Retinal pigment epithelial cell (primary cell): ENCODE measurements at regions not wholly inside any gene's neighbourhood (a gene's known extent, or its start where the extent isn't known, plus 50 kb on each side); places are given as distances from the start of the nearest gene placed in this dataset.

Experiments used
- DNase-seq: peaks from one replicate; pipeline ENCODE4 v3.0.0-alpha.2; 2010; ENCODE audit warnings: low read depth
- H3K4me3 ChIP-seq: 2 replicates; pipeline ENCODE4 v1.5.1; 2011; ENCODE audit warnings: mild to moderate bottlenecking, low read length, control low read depth, moderate library complexity
- TF ChIP-seq, protein P1 (sequence below): conservative IDR thresholded peaks from 2 replicates; pipeline ENCODE4 v1.5.1; 2011; ENCODE audit warnings: low read depth, low read length, control low read depth, inconsistent platforms

DNA sequence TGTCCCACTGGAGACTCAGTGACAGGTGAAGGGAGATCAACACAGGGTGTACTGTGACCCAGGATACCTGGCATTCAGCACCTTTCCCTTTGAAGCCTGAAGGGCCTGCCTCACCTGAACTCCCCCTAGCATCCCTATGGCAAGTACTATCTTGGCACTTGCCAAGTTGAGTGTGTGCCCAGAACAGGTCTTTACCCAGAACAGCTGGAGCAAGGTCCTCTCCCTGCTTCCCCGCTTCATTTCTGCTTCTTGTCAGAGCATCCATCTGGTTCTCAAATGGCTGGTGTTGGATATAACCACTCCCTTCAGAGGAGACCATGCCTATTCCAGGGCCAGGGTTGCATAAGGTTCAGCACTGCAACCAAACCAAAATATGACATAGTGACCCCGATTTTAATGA, 73.0 kb downstream of the FAM43A start:
- no peak for DNase-seq
- TF ChIP-seq, protein P1, sequence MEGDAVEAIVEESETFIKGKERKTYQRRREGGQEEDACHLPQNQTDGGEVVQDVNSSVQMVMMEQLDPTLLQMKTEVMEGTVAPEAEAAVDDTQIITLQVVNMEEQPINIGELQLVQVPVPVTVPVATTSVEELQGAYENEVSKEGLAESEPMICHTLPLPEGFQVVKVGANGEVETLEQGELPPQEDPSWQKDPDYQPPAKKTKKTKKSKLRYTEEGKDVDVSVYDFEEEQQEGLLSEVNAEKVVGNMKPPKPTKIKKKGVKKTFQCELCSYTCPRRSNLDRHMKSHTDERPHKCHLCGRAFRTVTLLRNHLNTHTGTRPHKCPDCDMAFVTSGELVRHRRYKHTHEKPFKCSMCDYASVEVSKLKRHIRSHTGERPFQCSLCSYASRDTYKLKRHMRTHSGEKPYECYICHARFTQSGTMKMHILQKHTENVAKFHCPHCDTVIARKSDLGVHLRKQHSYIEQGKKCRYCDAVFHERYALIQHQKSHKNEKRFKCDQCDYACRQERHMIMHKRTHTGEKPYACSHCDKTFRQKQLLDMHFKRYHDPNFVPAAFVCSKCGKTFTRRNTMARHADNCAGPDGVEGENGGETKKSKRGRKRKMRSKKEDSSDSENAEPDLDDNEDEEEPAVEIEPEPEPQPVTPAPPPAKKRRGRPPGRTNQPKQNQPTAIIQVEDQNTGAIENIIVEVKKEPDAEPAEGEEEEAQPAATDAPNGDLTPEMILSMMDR: no peak
- H3K4me3 ChIP-seq: no peak overlapping the region

DNA sequence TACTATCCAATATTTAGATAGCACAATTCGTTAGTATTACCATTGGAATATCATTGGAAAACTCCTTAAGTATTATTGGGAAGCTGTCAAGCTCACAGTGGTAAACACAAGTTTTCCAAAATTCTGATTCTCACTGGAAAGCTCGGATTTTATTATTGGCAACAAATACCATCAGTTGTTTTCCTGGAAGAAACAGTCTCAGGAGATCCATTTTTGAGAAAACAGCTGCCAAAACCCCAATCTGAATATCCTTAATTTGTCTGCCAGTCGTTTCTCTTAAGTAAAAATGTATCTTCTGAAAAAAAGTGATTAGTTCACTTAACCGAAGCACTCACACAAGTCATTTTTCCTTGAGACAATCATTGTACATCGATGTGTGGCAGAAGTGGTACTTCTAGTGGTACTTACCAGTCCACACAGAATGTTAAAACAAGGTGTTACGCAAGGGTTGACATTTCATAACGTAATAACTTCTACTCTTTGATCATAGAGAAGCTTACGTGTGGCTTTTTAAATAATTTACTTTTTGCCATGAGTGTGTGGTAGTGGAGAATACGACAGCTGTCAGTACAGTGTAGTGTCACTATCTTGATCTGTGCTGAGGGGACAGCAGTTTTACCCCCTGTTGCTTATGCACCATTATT, 74.9 kb downstream of the FAM43A start:
- no peak overlapping the region for H3K4me3 ChIP-seq
- no peak for DNase-seq
- TF ChIP-seq, protein P1: no peak

DNA sequence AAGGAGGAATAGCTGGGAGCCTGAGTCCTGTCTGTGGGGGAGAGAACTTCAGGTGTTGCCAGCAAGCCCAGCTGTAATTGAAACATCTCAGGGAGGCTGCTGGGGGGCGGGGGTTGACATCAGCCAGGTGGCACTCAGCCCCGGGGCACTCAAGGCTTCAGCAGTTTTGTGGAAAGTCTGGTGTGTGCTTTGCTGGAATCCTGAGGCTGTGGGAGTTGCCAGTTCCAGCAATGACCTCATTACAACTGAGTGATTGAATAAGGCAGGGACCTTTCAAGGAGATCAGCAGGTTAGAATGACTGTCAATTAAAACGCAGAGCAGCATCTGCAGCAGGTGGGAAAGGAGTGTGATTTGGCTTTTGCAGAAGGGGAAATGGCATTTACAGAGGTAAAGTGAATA, 75.7 kb downstream of the FAM43A start:
- no peak for DNase-seq
- H3K4me3 ChIP-seq: no peak overlapping the region
- TF ChIP-seq, protein P1: no peak

DNA sequence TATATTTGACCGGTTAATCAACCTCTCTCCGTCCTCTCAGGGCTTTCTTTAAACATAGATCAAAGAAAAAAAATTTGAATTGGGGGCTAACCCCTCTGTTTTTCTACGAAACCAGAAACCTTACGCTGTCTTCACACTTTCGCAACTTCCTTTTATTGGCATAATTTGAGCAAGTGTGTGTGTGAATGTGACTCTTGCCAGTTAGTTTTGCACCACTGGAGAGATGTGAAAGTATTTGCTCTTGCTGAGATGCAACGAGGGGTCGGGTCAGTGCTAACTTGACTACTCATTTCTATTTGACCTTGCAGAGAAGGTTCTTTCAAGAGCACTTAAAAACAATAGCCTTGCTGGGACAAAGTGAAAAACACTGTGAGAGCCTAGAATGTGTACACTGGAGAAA, 81.2 kb downstream of the FAM43A start:
- no peak overlapping the region for H3K4me3 ChIP-seq
- TF ChIP-seq, protein P1: no peak
- DNase-seq: no peak

DNA sequence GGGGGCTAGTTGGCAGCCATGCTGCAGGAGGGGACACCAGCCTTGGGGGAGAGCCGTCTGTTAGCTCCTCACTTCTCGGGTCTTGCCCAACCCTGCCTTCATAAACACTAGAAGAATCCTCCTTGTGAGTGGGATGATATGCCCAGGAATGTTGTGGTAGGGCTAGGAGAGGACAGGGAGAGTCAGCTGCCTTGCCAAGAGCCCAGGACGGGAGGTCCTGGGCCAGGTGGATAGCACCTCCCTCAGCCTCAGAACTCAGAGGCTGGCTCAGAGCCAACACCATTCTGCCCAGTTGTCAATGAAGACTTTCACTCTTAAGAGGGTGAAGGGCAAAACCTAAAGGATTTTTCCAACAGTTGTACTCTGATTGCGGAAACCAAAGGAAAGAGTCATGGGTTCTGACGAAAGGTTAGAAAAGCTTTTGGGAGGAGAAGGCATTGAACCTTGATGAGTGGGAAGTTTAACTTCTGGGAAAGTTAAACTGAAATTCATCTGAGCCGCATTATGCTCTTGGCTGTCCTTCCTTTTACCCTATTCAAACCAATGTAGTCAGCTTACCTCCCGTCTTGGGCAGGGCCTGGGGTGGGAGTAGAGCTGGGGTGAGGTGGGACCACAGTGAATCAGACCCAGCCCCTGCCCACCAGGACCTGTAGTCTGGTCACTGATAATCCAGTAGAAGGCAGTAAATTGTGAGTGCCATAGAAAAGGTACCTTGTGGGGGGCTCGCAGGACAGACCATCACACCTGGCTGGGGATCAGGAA, 81.9 kb downstream of the FAM43A start:
- TF ChIP-seq, protein P1: no peak
- no peak overlapping the region for H3K4me3 ChIP-seq
- DNase-seq: no peak

DNA sequence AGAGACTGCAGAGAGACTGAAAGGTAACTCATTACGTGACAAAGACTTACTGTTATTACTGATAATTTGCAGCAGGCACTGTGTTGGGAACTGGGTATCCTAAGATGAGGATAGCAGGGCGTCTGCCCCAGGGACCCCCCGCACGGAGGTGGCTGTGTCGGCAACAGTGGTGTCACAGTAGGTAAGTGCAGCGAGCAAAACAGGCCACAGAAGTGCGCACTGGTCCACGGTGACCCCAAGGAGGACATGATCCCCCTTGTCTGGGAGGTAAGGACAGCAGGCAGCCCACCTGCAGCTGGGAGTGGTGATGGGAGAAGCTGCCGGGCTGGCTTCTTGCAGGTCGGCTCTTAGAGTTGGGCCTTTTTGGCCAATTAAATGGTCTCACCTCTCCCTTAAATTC, 82.9 kb downstream of the FAM43A start:
- no peak for DNase-seq
- TF ChIP-seq, protein P1: no peak
- H3K4me3 ChIP-seq: no peak overlapping the region
